Upper lobe of left lung (tissue), 6 donors: ENCODE measurements at regions not wholly inside any gene's neighbourhood (a gene's known extent, or its start where the extent isn't known, plus 50 kb on each side); places are given as distances from the start of the nearest gene placed in this dataset.

Experiments
- ATAC-seq, 2 donors: fragments of 200-7000 bp; cut with Tn5 transposase; one replicate each; pipeline ENCODE4 v1.9.1; 2022; ENCODE audit warnings: mild to moderate bottlenecking in 2 of 2, moderate library complexity in 2 of 2; ENCODE audit not compliant: low FRiP score in 2 of 2
- DNase-seq, 2 donors: peaks; one replicate each; pipeline ENCODE4 v3.0.0-alpha.2; 2019 to 2020
- H3K27ac ChIP-seq, 4 donors: fragments of 200-600 bp; sonication (generic); one replicate each; pipeline ENCODE4 v1.5.1; 2016 to 2019
- H3K27me3 ChIP-seq, 4 donors: fragments of 200-600 bp; sonication (generic); one replicate each; pipeline ENCODE4 v1.5.1; 2017 to 2019
- H3K36me3 ChIP-seq, 4 donors: fragments of 200-600 bp; sonication (generic); one replicate each; pipeline ENCODE4 v1.5.1; 2016 to 2019
- H3K4me1 ChIP-seq, 4 donors: fragments of 200-600 bp; sonication (generic); one replicate each; pipeline ENCODE4 v1.5.1; 2018 to 2019
- H3K4me3 ChIP-seq, 4 donors: fragments of 200-600 bp; sonication (generic); one replicate each; pipeline ENCODE4 v1.5.1; 2017 to 2019; ENCODE audit warnings: mild to moderate bottlenecking in 2 of 4, moderate library complexity in 1 of 4
- H3K9me3 ChIP-seq, 4 donors: fragments of 200-600 bp; sonication (generic); one replicate each; pipeline ENCODE4 v1.5.1; 2018 to 2019
- EP300 ChIP-seq, 4 donors: sonication (generic); formaldehyde crosslinking; IDR thresholded peaks; one replicate each; pipeline ENCODE4 v1.5.1; 2017; ENCODE audit warnings: antibody characterized with exemption in 4 of 4, control low read depth in 2 of 4
- POLR2A ChIP-seq, 4 donors: fragments of 450-650 bp; IDR thresholded peaks; one replicate each; pipeline ENCODE4 v1.5.1; 2016 to 2017; ENCODE audit warnings: antibody characterized with exemption in 4 of 4, mild to moderate bottlenecking in 2 of 4
- POLR2AphosphoS5 ChIP-seq, 2 donors: sonication (generic); formaldehyde crosslinking; IDR thresholded peaks; one replicate each; pipeline ENCODE4 v1.5.1; 2017; ENCODE audit warnings: antibody characterized with exemption in 2 of 2
- WGBS, 2 donors: methylation state at CpG; one replicate each; pipeline ENCODE4 v1.1.5; 2017 to 2018; 5-methylcytosine and 5-hydroxymethylcytosine counted together
- TF ChIP-seq, protein P1 (sequence below), 6 experiments: fragments of 450-650 bp in 4 of 6; fragments of 200-600 bp in 2 of 6; sonication (generic) in 2 of 6; IDR thresholded peaks; one replicate each; pipeline ENCODE4 v1.5.1; 2016 to 2019; ENCODE audit warnings: antibody characterized with exemption in 6 of 6
- donor health status: DM: no; HTN: no; CAD: no; lungs with moderate emphysema.
- donor health status: DM: no; HTN: yes; CAD: no; lungs with severe emphysema.

GRCh38 chr12:124129132-124129531, 156.1 kb downstream of the ZNF664 start:
- H3K27me3 ChIP-seq: no peaks in the 10 kb centered on the region
- H3K27ac ChIP-seq: no peak overlapping the region
- H3K36me3 ChIP-seq: no peaks in the 10 kb centered on the region
- H3K4me3 ChIP-seq: no peak overlapping the region
- H3K9me3 ChIP-seq: no peaks in the 10 kb centered on the region
- 79 to 90% methylated on average over 9 of the region's 9 CpGs for WGBS, 2 donors
- DNase-seq: no peak
- TF ChIP-seq POLR2AphosphoS5 (IDR thresholded peaks at IDR 0.05) (no peak), EP300 (IDR thresholded peaks at IDR 0.05) (no peak), POLR2A (IDR thresholded peaks at IDR 0.05) (no peak)
- TF ChIP-seq, protein P1, sequence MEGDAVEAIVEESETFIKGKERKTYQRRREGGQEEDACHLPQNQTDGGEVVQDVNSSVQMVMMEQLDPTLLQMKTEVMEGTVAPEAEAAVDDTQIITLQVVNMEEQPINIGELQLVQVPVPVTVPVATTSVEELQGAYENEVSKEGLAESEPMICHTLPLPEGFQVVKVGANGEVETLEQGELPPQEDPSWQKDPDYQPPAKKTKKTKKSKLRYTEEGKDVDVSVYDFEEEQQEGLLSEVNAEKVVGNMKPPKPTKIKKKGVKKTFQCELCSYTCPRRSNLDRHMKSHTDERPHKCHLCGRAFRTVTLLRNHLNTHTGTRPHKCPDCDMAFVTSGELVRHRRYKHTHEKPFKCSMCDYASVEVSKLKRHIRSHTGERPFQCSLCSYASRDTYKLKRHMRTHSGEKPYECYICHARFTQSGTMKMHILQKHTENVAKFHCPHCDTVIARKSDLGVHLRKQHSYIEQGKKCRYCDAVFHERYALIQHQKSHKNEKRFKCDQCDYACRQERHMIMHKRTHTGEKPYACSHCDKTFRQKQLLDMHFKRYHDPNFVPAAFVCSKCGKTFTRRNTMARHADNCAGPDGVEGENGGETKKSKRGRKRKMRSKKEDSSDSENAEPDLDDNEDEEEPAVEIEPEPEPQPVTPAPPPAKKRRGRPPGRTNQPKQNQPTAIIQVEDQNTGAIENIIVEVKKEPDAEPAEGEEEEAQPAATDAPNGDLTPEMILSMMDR (IDR thresholded peaks at IDR 0.05): no peak
- no peak for ATAC-seq
- H3K4me1 ChIP-seq: no peaks in the 10 kb centered on the region

GRCh38 chr12:124130691-124131591, 157.9 kb downstream of the ZNF664 start:
- no peak overlapping the region for H3K4me3 ChIP-seq
- ATAC-seq: no peak
- no peaks in the 10 kb centered on the region for H3K4me1 ChIP-seq
- TF ChIP-seq, protein P1 (IDR thresholded peaks at IDR 0.05): no peak
- TF ChIP-seq EP300 (IDR thresholded peaks at IDR 0.05) (no peak), POLR2AphosphoS5 (IDR thresholded peaks at IDR 0.05) (no peak), POLR2A (IDR thresholded peaks at IDR 0.05) (no peak)
- 62 to 63% methylated on average over 9 of the region's 9 CpGs for WGBS, 2 donors
- no peaks in the 10 kb centered on the region for H3K36me3 ChIP-seq
- H3K27me3 ChIP-seq: no peaks in the 10 kb centered on the region
- DNase-seq: no peak
- no peak overlapping the region for H3K27ac ChIP-seq
- no peaks in the 10 kb centered on the region for H3K9me3 ChIP-seq

DNA sequence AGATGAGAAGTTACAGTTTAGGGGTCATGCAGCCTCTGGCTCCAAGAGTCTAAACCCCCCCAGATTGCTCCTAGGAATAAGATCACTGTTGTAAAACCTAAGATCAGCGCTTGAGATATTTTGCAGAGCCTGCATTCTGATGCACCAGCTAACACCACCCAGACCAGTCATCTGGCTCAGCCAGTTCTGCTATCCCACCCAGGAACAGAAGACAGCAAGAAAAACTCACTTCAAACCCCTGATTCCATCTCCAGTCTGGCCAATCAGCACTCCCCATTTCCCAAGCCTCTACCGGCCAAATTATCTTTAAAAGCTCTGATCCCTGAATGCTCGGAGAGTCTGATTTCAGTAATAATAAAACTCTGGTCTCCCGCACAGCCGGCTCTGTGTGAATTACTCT, 158.6 kb downstream of the ZNF664 start:
- no peak overlapping the region for H3K27ac ChIP-seq
- no peaks in the 10 kb centered on the region for H3K9me3 ChIP-seq
- H3K4me3 ChIP-seq: no peak overlapping the region
- ATAC-seq: no peak
- H3K27me3 ChIP-seq: no peaks in the 10 kb centered on the region
- no peak for TF ChIP-seq POLR2AphosphoS5 (IDR thresholded peaks at IDR 0.05)
- TF ChIP-seq, protein P1 (IDR thresholded peaks at IDR 0.05): no peak
- TF ChIP-seq EP300 (IDR thresholded peaks at IDR 0.05): no peak
- no peak for TF ChIP-seq POLR2A (IDR thresholded peaks at IDR 0.05)
- DNase-seq: no peak
- H3K36me3 ChIP-seq: no peaks in the 10 kb centered on the region
- H3K4me1 ChIP-seq: no peaks in the 10 kb centered on the region
- WGBS, 2 donors: 90 to 92% methylated on average over 5 of the region's 5 CpGs

DNA sequence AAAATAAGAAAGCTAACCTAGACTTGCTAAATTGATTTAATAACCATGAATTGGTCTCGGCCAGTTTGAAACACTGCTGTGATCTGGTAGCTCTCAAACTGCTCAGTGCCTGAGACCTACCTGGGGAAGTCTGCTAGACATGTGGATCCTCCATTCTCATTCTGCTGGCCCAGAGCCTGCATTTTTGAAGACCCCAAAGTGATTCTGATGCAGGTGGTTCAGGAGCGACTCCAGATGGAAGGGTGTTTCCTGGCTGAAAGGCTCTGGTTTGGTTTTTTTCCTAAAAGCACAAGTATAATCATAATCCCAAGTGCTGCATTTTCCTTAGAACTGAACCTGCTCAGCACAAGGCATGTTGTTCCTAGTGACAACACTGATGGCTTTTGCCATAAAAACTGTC, 159.5 kb downstream of the ZNF664 start:
- no peak overlapping the region for H3K27ac ChIP-seq
- ATAC-seq (no peak), DNase-seq (no peak)
- no peaks in the 10 kb centered on the region for H3K9me3 ChIP-seq
- H3K4me3 ChIP-seq: no peak overlapping the region
- no peaks in the 10 kb centered on the region for H3K36me3 ChIP-seq
- H3K4me1 ChIP-seq: no peaks in the 10 kb centered on the region
- 95% methylated on average over 2 of the region's 2 CpGs for WGBS, 2 donors
- no peaks in the 10 kb centered on the region for H3K27me3 ChIP-seq
- TF ChIP-seq, protein P1 (IDR thresholded peaks at IDR 0.05): no peak
- TF ChIP-seq EP300 (IDR thresholded peaks at IDR 0.05) (no peak), POLR2AphosphoS5 (IDR thresholded peaks at IDR 0.05) (no peak), POLR2A (IDR thresholded peaks at IDR 0.05) (no peak)

- Histone ChIP-seq H3K27ac (no peak overlapping the region), H3K4me3 (no peak overlapping the region), H3K9me3 (no peaks in the 10 kb centered on the region), H3K4me1 (no peaks in the 10 kb centered on the region), H3K36me3 (no peaks in the 10 kb centered on the region), H3K27me3 (no peaks in the 10 kb centered on the region)
- DNase-seq (no peak), ATAC-seq (no peak)
- no peak for TF ChIP-seq EP300 (IDR thresholded peaks at IDR 0.05)
- TF ChIP-seq POLR2AphosphoS5 (IDR thresholded peaks at IDR 0.05): no peak
- TF ChIP-seq, protein P1 (IDR thresholded peaks at IDR 0.05): no peak
- no peak for TF ChIP-seq POLR2A (IDR thresholded peaks at IDR 0.05)
Observed at GRCh38 chr12:124136796-124137195, 158.1 kb upstream of the RFLNA start.
